IMR-90 (cell line): ENCODE measurements at regions not wholly inside any gene's neighbourhood (a gene's known extent, or its start where the extent isn't known, plus 50 kb on each side); places are given as distances from the start of the nearest gene placed in this dataset.

Experiments used
- ATAC-seq: fragments of 200-7000 bp; cut with Tn5 transposase; 2 replicates; pipeline ENCODE4 v1.9.1; 2020; ENCODE audit warnings: low read depth, mild to moderate bottlenecking, moderate library complexity
- BruUV-seq: library from RNA; stranded (reverse); fragments of 400-500 nt; replicated peaks from 2 replicates; lab custom pipeline; 2021; lab: Mats Ljungman, UMichigan
- CTCF ChIA-PET: fragments of 300-600 bp; formaldehyde crosslinking; extraction: SDS; loops from one replicate; lab custom pipeline; 2021; ENCODE audit warnings: antibody characterized with exemption; lab: Yijun Ruan, JAX
- POLR2A ChIA-PET: fragments of 300-600 bp; sonication (Branson Sonifier 250); formaldehyde crosslinking; loops from one replicate; lab custom pipeline; 2022; ENCODE audit warnings: antibody characterized with exemption; ENCODE audit not compliant: unreplicated experiment; lab: Charles Lee
- DNase-seq: peaks from one replicate; pipeline ENCODE4 v3.0.0; 2013
- H2AFZ ChIP-seq: replicated peaks from 2 replicates; pipeline ENCODE3; 2013; ENCODE audit warnings: low read length, mild to moderate bottlenecking; ENCODE audit not compliant: poor library complexity
- H2AK5ac ChIP-seq: 2 replicates; pipeline ENCODE4 v1.6.1; 2013; ENCODE audit warnings: low read depth, low read length, inconsistent platforms
- H2AK9ac ChIP-seq: replicated peaks from 2 replicates; pipeline ENCODE3; 2013; ENCODE audit warnings: mild to moderate bottlenecking, low read depth, low read length, moderate library complexity; ENCODE audit not compliant: poor library complexity
- H2BK120ac ChIP-seq: 2 replicates; pipeline ENCODE4 v1.6.1; 2013; ENCODE audit warnings: low read depth, low read length, inconsistent platforms
- H2BK15ac ChIP-seq: 3 replicates; pipeline ENCODE4 v1.6.1; 2013; ENCODE audit warnings: low read depth, low read length, inconsistent platforms
- H2BK20ac ChIP-seq: 2 replicates; pipeline ENCODE4 v1.6.1; 2013; ENCODE audit warnings: low read depth, mild to moderate bottlenecking, inconsistent platforms, low read length, moderate library complexity
- H2BK5ac ChIP-seq: 2 replicates; pipeline ENCODE4 v1.6.1; 2013; ENCODE audit warnings: mild to moderate bottlenecking, low read depth, low read length, inconsistent platforms; ENCODE audit not compliant: poor library complexity, severe bottlenecking
- H3K14ac ChIP-seq: replicated peaks from 2 replicates; pipeline ENCODE4 v1.6.1; 2013; ENCODE audit warnings: low read depth, low read length, inconsistent platforms
- H3K18ac ChIP-seq: 2 replicates; pipeline ENCODE4 v1.6.1; 2013; ENCODE audit warnings: low read depth, low read length, control low read depth
- H3K23ac ChIP-seq: 2 replicates; pipeline ENCODE4 v1.6.1; 2013; ENCODE audit warnings: low read depth, low read length, inconsistent platforms
- H3K27ac ChIP-seq: 2 replicates; pipeline ENCODE4 v1.5.1; 2013; ENCODE audit warnings: mild to moderate bottlenecking, control low read depth, low read length; ENCODE audit not compliant: insufficient read depth
- H3K27me3 ChIP-seq: 2 replicates; pipeline ENCODE4 v1.6.1; 2013; ENCODE audit warnings: low read length; ENCODE audit not compliant: control insufficient read depth, insufficient read depth
- H3K36me3 ChIP-seq: 2 replicates; pipeline ENCODE4 v1.6.1; 2013; ENCODE audit warnings: low read length, mixed read lengths; ENCODE audit not compliant: control insufficient read depth, insufficient read depth
- H3K4ac ChIP-seq: 2 replicates; pipeline ENCODE4 v1.6.1; 2013; ENCODE audit warnings: low read depth, low read length, inconsistent platforms
- H3K4me1 ChIP-seq: 2 replicates; pipeline ENCODE4 v1.6.1; 2013; ENCODE audit warnings: low read length, mixed read lengths; ENCODE audit not compliant: control insufficient read depth, insufficient read depth
- H3K4me2 ChIP-seq: 2 replicates; pipeline ENCODE4 v1.6.1; 2013; ENCODE audit warnings: low read depth, mild to moderate bottlenecking, control low read depth, low read length, moderate library complexity
- H3K4me3 ChIP-seq: 2 replicates; pipeline ENCODE4 v1.5.1; 2013; ENCODE audit warnings: low read depth, mild to moderate bottlenecking, control low read depth, low read length, moderate library complexity; ENCODE audit not compliant: insufficient read depth
- H3K56ac ChIP-seq: 2 replicates; pipeline ENCODE4 v1.6.1; 2013; ENCODE audit warnings: low read length, inconsistent platforms; ENCODE audit not compliant: insufficient read depth; ENCODE audit errors: extremely low read depth
- H3K79me1 ChIP-seq, 2 experiments: 2 replicates each; pipeline ENCODE4 v1.6.1; 2013; ENCODE audit warnings: low read length in 2 of 2, inconsistent platforms in 1 of 2, low read depth in 1 of 2
- H3K9ac ChIP-seq: 2 replicates; pipeline ENCODE4 v1.6.1; 2013; ENCODE audit warnings: low read depth, low read length, control low read depth
- H3K9me1 ChIP-seq: 2 replicates; pipeline ENCODE4 v1.6.1; 2013; ENCODE audit warnings: low read length, inconsistent platforms; ENCODE audit not compliant: insufficient read depth
- H3K9me3 ChIP-seq: 2 replicates; pipeline ENCODE4 v1.6.1; 2013; ENCODE audit warnings: low read length; ENCODE audit not compliant: control insufficient read depth, insufficient read depth
- H4K20me1 ChIP-seq: 2 replicates; pipeline ENCODE4 v1.6.1; 2013; ENCODE audit warnings: low read length, inconsistent platforms; ENCODE audit not compliant: insufficient read depth
- H4K5ac ChIP-seq: 2 replicates; pipeline ENCODE4 v1.6.1; 2013; ENCODE audit warnings: mild to moderate bottlenecking, low read depth, low read length, control low read depth
- H4K8ac ChIP-seq, 2 experiments: 2 replicates each; pipeline ENCODE4 v1.6.1; 2013; ENCODE audit warnings: low read depth in 2 of 2, low read length in 2 of 2, control low read depth in 1 of 2, inconsistent platforms in 1 of 2
- H4K91ac ChIP-seq: 2 replicates; pipeline ENCODE4 v1.6.1; 2013; ENCODE audit warnings: low read depth, low read length, inconsistent platforms; ENCODE audit not compliant: insufficient read depth
- CEBPB ChIP-seq: IDR thresholded peaks from 2 replicates; pipeline ENCODE4 v1.6.1; 2012; ENCODE audit warnings: low read depth, low read length, improper control_type of control experiment
- CTCF ChIP-seq: conservative IDR thresholded peaks from 2 replicates; pipeline ENCODE4 v1.5.1; 2012; ENCODE audit warnings: mild to moderate bottlenecking, low read depth, low read length, improper control_type of control experiment
- MAFK ChIP-seq: IDR thresholded peaks from 2 replicates; pipeline ENCODE4 v1.6.1; 2012; ENCODE audit warnings: low read depth, low read length, improper control_type of control experiment
- MAZ ChIP-seq: IDR thresholded peaks from 2 replicates; pipeline ENCODE4 v1.6.1; 2012; ENCODE audit warnings: low read depth, mild to moderate bottlenecking, low read length, improper control_type of control experiment, moderate library complexity, borderline replicate concordance
- MXI1 ChIP-seq: IDR thresholded peaks from 2 replicates; pipeline ENCODE4 v1.6.1; 2012; ENCODE audit warnings: low read depth, mild to moderate bottlenecking, low read length, moderate library complexity, borderline replicate concordance
- NFE2L2 ChIP-seq: fragments of 150-350 bp; IDR thresholded peaks from 2 replicates; pipeline ENCODE4 v1.6.1; 2016; ENCODE audit warnings: low read depth, mild to moderate bottlenecking, low read length
- POLR2A ChIP-seq: IDR thresholded peaks from 2 replicates; pipeline ENCODE4 v1.6.1; 2012; ENCODE audit warnings: mild to moderate bottlenecking, low read depth, low read length
- RAD21 ChIP-seq: IDR thresholded peaks from 2 replicates; pipeline ENCODE4 v1.6.1; 2012; ENCODE audit warnings: low read length, improper control_type of control experiment
- RCOR1 ChIP-seq: IDR thresholded peaks from 2 replicates; pipeline ENCODE4 v1.6.1; 2012; ENCODE audit warnings: mild to moderate bottlenecking, low read length, improper control_type of control experiment; ENCODE audit not compliant: insufficient replicate concordance
- RFX5 ChIP-seq: IDR thresholded peaks from 2 replicates; pipeline ENCODE4 v1.8.0; 2012; ENCODE audit warnings: low read depth, mild to moderate bottlenecking, low read length, moderate library complexity
- SMC3 ChIP-seq: fragments of 150-350 bp; IDR thresholded peaks from 2 replicates; pipeline ENCODE4 v1.6.1; 2016; ENCODE audit warnings: low read depth, mild to moderate bottlenecking, antibody characterized with exemption, low read length, moderate library complexity
- dilution Hi-C: fragments of 300-500 bp; cut with HindIII; formaldehyde crosslinking; loops from one replicate; pipeline ENCODE4 v1.14.3; 2018; ENCODE audit warnings: low sequenced_read_pairs; ENCODE audit not compliant: unreplicated experiment
- in situ Hi-C: fragments of 300-500 bp; cut with MboI; formaldehyde crosslinking; loops from 3 replicates; pipeline ENCODE4 v1.14.3; 2019; ENCODE audit warnings: low sequenced_read_pairs, inconsistent platforms, mixed read lengths
- intact Hi-C: fragments of 100-400 bp; cut with micrococcal nuclease; formaldehyde crosslinking; loops from 2 replicates; pipeline ENCODE4 v1.10.0; 2022
- TF ChIP-seq, protein P1 (sequence below): fragments of 150-350 bp; IDR thresholded peaks from 2 replicates; pipeline ENCODE4 v1.6.1; 2016; ENCODE audit warnings: low read depth, mild to moderate bottlenecking, low read length, moderate library complexity, borderline replicate concordance

GRCh38 chr3:99484871-99485270 lies 153.5 kb upstream of the COL8A1 start:
- Histone ChIP-seq H2AK5ac (no peak overlapping the region), H4K20me1 (no peaks in the 10 kb centered on the region), H3K18ac (peak overlapping the region; percentile 57), H2BK5ac (peak overlapping the region; percentile 12), H3K9me1 (no peaks in the 10 kb centered on the region; the same call in 1 of the 2 replicates), H4K91ac (peak overlapping the region; percentile 68), H3K4me2 (no peak overlapping the region; the same call in 1 of the 2 replicates), H3K4ac (peak overlapping the region; percentile 53; the same call in 1 of the 2 replicates), H3K23ac (no peak overlapping the region), H2BK120ac (peak overlapping the region; percentile 58), H3K9ac (no peak overlapping the region), H3K27ac (no peak overlapping the region), H2AK9ac (no peak overlapping the region), H3K27me3 (no peaks in the 10 kb centered on the region), H3K4me1 (peaks cover 3% of the 10 kb centered on the region), H3K14ac (peak overlapping the region; percentile 37), H3K4me3 (no peak overlapping the region), H3K79me1 (no peaks in the 10 kb centered on the region), H2BK20ac (peak overlapping the region; percentile 64; the same call in 1 of the 2 replicates), H2BK15ac (0 out of 3 replicates have a peak overlapping the region, but pooled peaks have one; percentile 45), H4K8ac (peak overlapping the region; percentile 27 to 55; a peak in 2 of 4 replicates), H3K9me3 (peaks cover 7% of the 10 kb centered on the region; the same call in 1 of the 2 replicates), H4K5ac (peak overlapping the region; percentile 46; the same call in 1 of the 2 replicates), H3K36me3 (no peaks in the 10 kb centered on the region), H3K56ac (no peak overlapping the region), H2AFZ (no peak overlapping the region)
- ATAC-seq: peak; percentile 64
- ChIA-PET CTCF (no interaction called here), POLR2A (no interaction called here)
- no peak for TF ChIP-seq MXI1
- TF ChIP-seq RAD21: no peak
- TF ChIP-seq SMC3: no peak
- TF ChIP-seq, protein P1, sequence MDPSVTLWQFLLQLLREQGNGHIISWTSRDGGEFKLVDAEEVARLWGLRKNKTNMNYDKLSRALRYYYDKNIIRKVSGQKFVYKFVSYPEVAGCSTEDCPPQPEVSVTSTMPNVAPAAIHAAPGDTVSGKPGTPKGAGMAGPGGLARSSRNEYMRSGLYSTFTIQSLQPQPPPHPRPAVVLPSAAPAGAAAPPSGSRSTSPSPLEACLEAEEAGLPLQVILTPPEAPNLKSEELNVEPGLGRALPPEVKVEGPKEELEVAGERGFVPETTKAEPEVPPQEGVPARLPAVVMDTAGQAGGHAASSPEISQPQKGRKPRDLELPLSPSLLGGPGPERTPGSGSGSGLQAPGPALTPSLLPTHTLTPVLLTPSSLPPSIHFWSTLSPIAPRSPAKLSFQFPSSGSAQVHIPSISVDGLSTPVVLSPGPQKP: no peak
- no peak for TF ChIP-seq MAFK
- no peak for TF ChIP-seq CTCF
- TF ChIP-seq POLR2A: no peak
- no peak for TF ChIP-seq MAZ
- TF ChIP-seq RCOR1: no peak
- no peak for TF ChIP-seq NFE2L2
- TF ChIP-seq RFX5: no peak
- TF ChIP-seq CEBPB: no peak
- intact Hi-C loops: no loop called here
- DNase-seq: peak; percentile 36
- BruUV-seq: no TSS peak
- in situ Hi-C loops: no loop called here
- dilution Hi-C loops: no loop called here
